HepG2 (cell line): ENCODE measurements at regions not wholly inside any gene's neighbourhood (a gene's known extent, or its start where the extent isn't known, plus 50 kb on each side); places are given as distances from the start of the nearest gene placed in this dataset.

ENCODE experiments used
- ATAC-seq: fragments of 200-7000 bp; cut with Tn5 transposase; 3 replicates; pipeline ENCODE4 v1.9.1; 2020; ENCODE audit warnings: mild to moderate bottlenecking, moderate library complexity
- BruUV-seq: library from RNA; stranded (reverse); fragments of 400-500 nt; replicated peaks from 2 replicates; lab custom pipeline; 2021; lab: Mats Ljungman, UMichigan
- CTCF ChIA-PET: fragments of 300-600 bp; formaldehyde crosslinking; extraction: SDS; loops from one replicate; lab custom pipeline; 2021; ENCODE audit warnings: low total read pairs, inconsistent platforms, low intra/inter-chr PET ratio; lab: Yijun Ruan, JAX
- POLR2A ChIA-PET: fragments of 350-600 bp; sonication (Branson Sonifier 250); formaldehyde crosslinking; loops from one replicate; lab custom pipeline; 2020; ENCODE audit warnings: antibody characterized with exemption, inconsistent platforms; lab: Yijun Ruan, JAX
- DNase-seq: peaks from one replicate; pipeline ENCODE4 v3.0.0-alpha.2; 2015; ENCODE audit warnings: low spot score
- FAIRE-seq: peaks from 3 replicates; lab custom pipeline; 2011; peaks lifted over from hg19 to GRCh38; lab: Jason Lieb, UNC
- H2AFZ ChIP-seq: one replicate; pipeline ENCODE4 v1.6.1; 2011; ENCODE audit warnings: low read length, inconsistent platforms
- H3K27ac ChIP-seq: fragments of 300-600 bp; 3 replicates; pipeline ENCODE4 v1.8.0; 2011; ENCODE audit warnings: mixed run types, mild to moderate bottlenecking, mixed read lengths, low read length, inconsistent platforms; ENCODE audit not compliant: insufficient read depth; ENCODE audit errors: extremely low read length
- H3K27me3 ChIP-seq, 2 experiments: fragments of 200-600 bp in 1 of 2; 2 replicates in 1 of 2; 3 replicates in 1 of 2; pipeline versions ENCODE4 v1.6.0 to v1.8.0; 2011; ENCODE audit warnings: low read length in 2 of 2, mild to moderate bottlenecking in 2 of 2, moderate library complexity in 2 of 2, inconsistent platforms in 1 of 2; ENCODE audit not compliant: insufficient read depth in 2 of 2, control insufficient read depth in 1 of 2
- H3K36me3 ChIP-seq, 2 experiments: fragments of 200-600 bp in 1 of 2; replicated peaks in 1 of 2; 2 replicates in 1 of 2; 3 replicates in 1 of 2; pipeline versions ENCODE4 v1.5.1 to v1.8.0; 2011; ENCODE audit warnings: low read length in 2 of 2, inconsistent platforms in 1 of 2; ENCODE audit not compliant: insufficient read depth in 2 of 2, control insufficient read depth in 1 of 2
- H3K4me1 ChIP-seq: 2 replicates; pipeline ENCODE4 v1.5.1; 2012; ENCODE audit warnings: low read length, inconsistent platforms; ENCODE audit not compliant: insufficient read depth
- H3K4me2 ChIP-seq: 2 replicates; pipeline ENCODE4 v1.6.0; 2011; ENCODE audit warnings: low read depth, low read length, inconsistent platforms
- H3K4me3 ChIP-seq, 3 experiments: fragments of 200-600 bp in 1 of 3; sonication (generic), shearing (Covaris generic) in 1 of 3; replicated peaks in 1 of 3; 2 replicates each; pipeline ENCODE4 v1.5.1; 2011 to 2016; ENCODE audit warnings: low read length in 3 of 3, inconsistent platforms in 2 of 3, low read depth in 2 of 3, mild to moderate bottlenecking in 2 of 3, control low read depth in 1 of 3, mixed read lengths in 1 of 3; ENCODE audit not compliant: insufficient read depth in 1 of 3
- H3K79me2 ChIP-seq: one replicate; pipeline ENCODE4 v1.6.1; 2011; ENCODE audit warnings: low read length, inconsistent platforms; ENCODE audit not compliant: insufficient read depth
- H3K9ac ChIP-seq: 2 replicates; pipeline ENCODE4 v1.6.0; 2011; ENCODE audit warnings: mild to moderate bottlenecking, low read depth, low read length, inconsistent platforms; ENCODE audit not compliant: insufficient read depth
- H3K9me3 ChIP-seq: 2 replicates; pipeline ENCODE4 v1.5.1; 2012; ENCODE audit warnings: mild to moderate bottlenecking, low read length
- H4K20me1 ChIP-seq: 2 replicates; pipeline ENCODE4 v1.6.0; 2011; ENCODE audit warnings: inconsistent platforms, mild to moderate bottlenecking, low read length, moderate library complexity; ENCODE audit not compliant: insufficient read depth
- HMG20B ChIP-seq: conservative IDR thresholded peaks from 2 replicates; pipeline ENCODE4 v1.6.1; 2016; ENCODE audit warnings: missing genetic modification reagents, missing compliant biosample characterization
- HMGA1 ChIP-seq: sonication (generic); formaldehyde crosslinking; conservative IDR thresholded peaks from 2 replicates; pipeline ENCODE4 v1.4.0; 2020; ENCODE audit warnings: missing genetic modification reagents
- KAT2B ChIP-seq: fragments of 150-350 bp; IDR thresholded peaks from 2 replicates; pipeline ENCODE4 v1.6.1; 2014; ENCODE audit warnings: low read depth, low read length, borderline replicate concordance
- MBD4 ChIP-seq: IDR thresholded peaks from 2 replicates; pipeline ENCODE4 v1.6.1; 2012; ENCODE audit warnings: low read length, inconsistent platforms, borderline replicate concordance
- MTA3 ChIP-seq: sonication (generic); formaldehyde crosslinking; IDR thresholded peaks from 2 replicates; pipeline ENCODE4 v1.4.0; 2020; ENCODE audit warnings: missing genetic modification reagents
- ZNF12 ChIP-seq: sonication (generic); formaldehyde crosslinking; IDR thresholded peaks from 2 replicates; pipeline ENCODE4 v1.5.0; 2020; ENCODE audit warnings: missing genetic modification reagents
- ZNF180 ChIP-seq: sonication (generic); formaldehyde crosslinking; IDR thresholded peaks from 2 replicates; pipeline ENCODE4 v1.4.0; 2020; ENCODE audit warnings: low read depth, missing genetic modification reagents, borderline replicate concordance
- ZNF354B ChIP-seq: sonication (generic); formaldehyde crosslinking; IDR thresholded peaks from 2 replicates; pipeline ENCODE4 v1.8.0; 2022; ENCODE audit warnings: mild to moderate bottlenecking, missing genetic modification reagents
- ZNF431 ChIP-seq: sonication (generic); formaldehyde crosslinking; IDR thresholded peaks from 2 replicates; pipeline ENCODE4 v1.9.0; 2022; ENCODE audit warnings: missing genetic modification reagents, low read depth, mild to moderate bottlenecking, borderline replicate concordance
- ZNF44 ChIP-seq: sonication (generic); formaldehyde crosslinking; IDR thresholded peaks from 2 replicates; pipeline ENCODE4 v1.5.1; 2020; ENCODE audit warnings: mild to moderate bottlenecking, missing genetic modification reagents
- ZNF557 ChIP-seq: sonication (generic); formaldehyde crosslinking; IDR thresholded peaks from 2 replicates; pipeline ENCODE4 v1.4.0; 2020; ENCODE audit warnings: missing genetic modification reagents
- ZNF724P ChIP-seq: sonication (generic); formaldehyde crosslinking; IDR thresholded peaks from 2 replicates; pipeline ENCODE4 v1.8.0; 2022; ENCODE audit warnings: missing genetic modification reagents, borderline replicate concordance
- ZNF772 ChIP-seq: sonication (generic); formaldehyde crosslinking; IDR thresholded peaks from 2 replicates; pipeline ENCODE4 v1.5.0; 2020; ENCODE audit warnings: mild to moderate bottlenecking, missing genetic modification reagents
- ZNF780A ChIP-seq: sonication (generic); formaldehyde crosslinking; IDR thresholded peaks from 2 replicates; pipeline ENCODE4 v1.8.0; 2022; ENCODE audit warnings: mild to moderate bottlenecking, missing genetic modification reagents, moderate library complexity
- ZNF790 ChIP-seq: sonication (generic); formaldehyde crosslinking; IDR thresholded peaks from 2 replicates; pipeline ENCODE4 v1.8.0; 2022; ENCODE audit warnings: missing genetic modification reagents, mild to moderate bottlenecking, borderline replicate concordance
- WGBS: methylation state at CpG from one replicate; pipeline ENCODE4 v1.1.6; 2017; ENCODE audit warnings: low lambda C conversion rate; 5-methylcytosine and 5-hydroxymethylcytosine counted together
- in situ Hi-C: cut with HindIII; loops from 2 replicates; pipeline ENCODE4 v1.10.0; 2017; ENCODE audit warnings: low pct_unique_long_range_greater_than_20kb; ENCODE audit not compliant: extremely low pct_ligation_motif_present
- intact Hi-C: fragments of 100-400 bp; cut with micrococcal nuclease; formaldehyde crosslinking; loops from one replicate; pipeline ENCODE4 v1.10.0; 2022; ENCODE audit not compliant: unreplicated experiment
- TF ChIP-seq, protein P1 (sequence below), 2 experiments: sonication (generic) in 1 of 2; formaldehyde crosslinking in 1 of 2; IDR thresholded peaks; 2 replicates each; pipeline versions ENCODE4 v1.4.0 to v1.6.1; 2018 to 2020; ENCODE audit warnings: missing genetic modification reagents in 2 of 2, borderline replicate concordance in 1 of 2, low read depth in 1 of 2, mild to moderate bottlenecking in 1 of 2, missing biosample characterization in 1 of 2
- TF ChIP-seq, protein P2 (sequence below): sonication (generic); formaldehyde crosslinking; IDR thresholded peaks from 2 replicates; pipeline ENCODE4 v1.4.0; 2020; ENCODE audit warnings: missing genetic modification reagents
- TF ChIP-seq, protein P3 (sequence below): sonication (generic); formaldehyde crosslinking; IDR thresholded peaks from 2 replicates; pipeline ENCODE4 v1.4.0; 2020; ENCODE audit warnings: missing genetic modification reagents

DNA sequence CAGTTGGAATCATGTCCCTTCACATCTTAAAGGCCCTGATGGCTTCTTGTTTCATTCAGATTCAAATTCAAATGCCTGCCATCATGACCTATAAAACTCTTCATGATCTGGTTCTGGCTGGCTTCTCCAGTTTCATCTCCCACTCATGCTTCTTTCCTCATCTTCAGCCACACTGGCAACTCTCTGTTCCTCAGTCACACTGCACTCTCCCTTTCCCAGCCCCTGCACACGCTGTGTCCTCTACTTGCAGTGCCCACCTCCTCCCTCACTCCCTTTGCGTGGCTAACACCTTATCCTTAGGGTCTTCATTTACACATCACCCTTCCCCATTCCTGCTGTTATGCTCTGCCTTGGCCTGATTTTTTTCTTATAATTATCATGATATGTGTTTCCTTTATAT, 120.6 kb upstream of the LMO4 start:
- CTCF ChIA-PET, result no interaction called here
- no TSS peak for BruUV-seq
- H3K4me3 ChIP-seq, result no peak overlapping the region

More for the DNA sequence above, 120.6 kb upstream of the LMO4 start:
- in situ Hi-C loops, result no loop called here
- FAIRE-seq (no peak), DNase-seq (no peak), ATAC-seq (no peak)
- no peak overlapping the region for H3K4me2 ChIP-seq
- WGBS, result 1% methylated on average over 2 of the region's 2 CpGs
- H3K4me1 ChIP-seq, result no peaks in the 10 kb centered on the region
- intact Hi-C loops, result no loop called here
- no peak overlapping the region for H3K27ac ChIP-seq
- H3K27me3 ChIP-seq, result no peaks in the 10 kb centered on the region; a peak in 3 of 5 replicates
- no peaks in the 10 kb centered on the region for H3K79me2 ChIP-seq
- POLR2A ChIA-PET, result no interaction called here
- TF ChIP-seq ZNF44, result no peak
- no peak for TF ChIP-seq ZNF12 (CRISPR knock-in tag)
- no peak for TF ChIP-seq ZNF790 (CRISPR knock-in tag)
- no peak for TF ChIP-seq HMGA1
- no peak for TF ChIP-seq MBD4
- TF ChIP-seq, protein P1, sequence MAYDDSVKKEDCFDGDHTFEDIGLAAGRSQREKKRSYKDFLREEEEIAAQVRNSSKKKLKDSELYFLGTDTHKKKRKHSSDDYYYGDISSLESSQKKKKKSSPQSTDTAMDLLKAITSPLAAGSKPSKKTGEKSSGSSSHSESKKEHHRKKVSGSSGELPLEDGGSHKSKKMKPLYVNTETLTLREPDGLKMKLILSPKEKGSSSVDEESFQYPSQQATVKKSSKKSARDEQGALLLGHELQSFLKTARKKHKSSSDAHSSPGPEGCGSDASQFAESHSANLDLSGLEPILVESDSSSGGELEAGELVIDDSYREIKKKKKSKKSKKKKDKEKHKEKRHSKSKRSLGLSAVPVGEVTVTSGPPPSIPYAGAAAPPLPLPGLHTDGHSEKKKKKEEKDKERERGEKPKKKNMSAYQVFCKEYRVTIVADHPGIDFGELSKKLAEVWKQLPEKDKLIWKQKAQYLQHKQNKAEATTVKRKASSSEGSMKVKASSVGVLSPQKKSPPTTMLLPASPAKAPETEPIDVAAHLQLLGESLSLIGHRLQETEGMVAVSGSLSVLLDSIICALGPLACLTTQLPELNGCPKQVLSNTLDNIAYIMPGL (CRISPR knock-in tag; IDR thresholded peaks at IDR 0.05; ENCODE audit: borderline replicate concordance in 1 of 2, low read depth in 1 of 2), result no peak
- TF ChIP-seq, protein P2, sequence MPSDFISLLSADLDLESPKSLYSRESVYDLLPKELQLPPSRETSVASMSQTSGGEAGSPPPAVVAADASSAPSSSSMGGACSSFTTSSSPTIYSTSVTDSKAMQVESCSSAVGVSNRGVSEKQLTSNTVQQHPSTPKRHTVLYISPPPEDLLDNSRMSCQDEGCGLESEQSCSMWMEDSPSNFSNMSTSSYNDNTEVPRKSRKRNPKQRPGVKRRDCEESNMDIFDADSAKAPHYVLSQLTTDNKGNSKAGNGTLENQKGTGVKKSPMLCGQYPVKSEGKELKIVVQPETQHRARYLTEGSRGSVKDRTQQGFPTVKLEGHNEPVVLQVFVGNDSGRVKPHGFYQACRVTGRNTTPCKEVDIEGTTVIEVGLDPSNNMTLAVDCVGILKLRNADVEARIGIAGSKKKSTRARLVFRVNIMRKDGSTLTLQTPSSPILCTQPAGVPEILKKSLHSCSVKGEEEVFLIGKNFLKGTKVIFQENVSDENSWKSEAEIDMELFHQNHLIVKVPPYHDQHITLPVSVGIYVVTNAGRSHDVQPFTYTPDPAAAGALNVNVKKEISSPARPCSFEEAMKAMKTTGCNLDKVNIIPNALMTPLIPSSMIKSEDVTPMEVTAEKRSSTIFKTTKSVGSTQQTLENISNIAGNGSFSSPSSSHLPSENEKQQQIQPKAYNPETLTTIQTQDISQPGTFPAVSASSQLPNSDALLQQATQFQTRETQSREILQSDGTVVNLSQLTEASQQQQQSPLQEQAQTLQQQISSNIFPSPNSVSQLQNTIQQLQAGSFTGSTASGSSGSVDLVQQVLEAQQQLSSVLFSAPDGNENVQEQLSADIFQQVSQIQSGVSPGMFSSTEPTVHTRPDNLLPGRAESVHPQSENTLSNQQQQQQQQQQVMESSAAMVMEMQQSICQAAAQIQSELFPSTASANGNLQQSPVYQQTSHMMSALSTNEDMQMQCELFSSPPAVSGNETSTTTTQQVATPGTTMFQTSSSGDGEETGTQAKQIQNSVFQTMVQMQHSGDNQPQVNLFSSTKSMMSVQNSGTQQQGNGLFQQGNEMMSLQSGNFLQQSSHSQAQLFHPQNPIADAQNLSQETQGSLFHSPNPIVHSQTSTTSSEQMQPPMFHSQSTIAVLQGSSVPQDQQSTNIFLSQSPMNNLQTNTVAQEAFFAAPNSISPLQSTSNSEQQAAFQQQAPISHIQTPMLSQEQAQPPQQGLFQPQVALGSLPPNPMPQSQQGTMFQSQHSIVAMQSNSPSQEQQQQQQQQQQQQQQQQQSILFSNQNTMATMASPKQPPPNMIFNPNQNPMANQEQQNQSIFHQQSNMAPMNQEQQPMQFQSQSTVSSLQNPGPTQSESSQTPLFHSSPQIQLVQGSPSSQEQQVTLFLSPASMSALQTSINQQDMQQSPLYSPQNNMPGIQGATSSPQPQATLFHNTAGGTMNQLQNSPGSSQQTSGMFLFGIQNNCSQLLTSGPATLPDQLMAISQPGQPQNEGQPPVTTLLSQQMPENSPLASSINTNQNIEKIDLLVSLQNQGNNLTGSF, result no peak
- no peak for TF ChIP-seq ZNF557 (CRISPR knock-in tag)
- TF ChIP-seq ZNF354B, result no peak
- no peak for TF ChIP-seq ZNF180 (CRISPR knock-in tag)
- no peak for TF ChIP-seq ZNF772 (CRISPR knock-in tag)
- TF ChIP-seq ZNF780A, result no peak
- no peak for TF ChIP-seq HMG20B (CRISPR knock-in tag)
- no peak for TF ChIP-seq ZNF431 (CRISPR knock-in tag)
- TF ChIP-seq, protein P3, sequence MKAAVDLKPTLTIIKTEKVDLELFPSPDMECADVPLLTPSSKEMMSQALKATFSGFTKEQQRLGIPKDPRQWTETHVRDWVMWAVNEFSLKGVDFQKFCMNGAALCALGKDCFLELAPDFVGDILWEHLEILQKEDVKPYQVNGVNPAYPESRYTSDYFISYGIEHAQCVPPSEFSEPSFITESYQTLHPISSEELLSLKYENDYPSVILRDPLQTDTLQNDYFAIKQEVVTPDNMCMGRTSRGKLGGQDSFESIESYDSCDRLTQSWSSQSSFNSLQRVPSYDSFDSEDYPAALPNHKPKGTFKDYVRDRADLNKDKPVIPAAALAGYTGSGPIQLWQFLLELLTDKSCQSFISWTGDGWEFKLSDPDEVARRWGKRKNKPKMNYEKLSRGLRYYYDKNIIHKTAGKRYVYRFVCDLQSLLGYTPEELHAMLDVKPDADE (CRISPR knock-in tag), result no peak
- TF ChIP-seq MTA3 (CRISPR knock-in tag), result no peak
- TF ChIP-seq ZNF724P (CRISPR knock-in tag), result no peak
- TF ChIP-seq KAT2B, result no peak
- no peaks in the 10 kb centered on the region for H4K20me1 ChIP-seq
- H3K9me3 ChIP-seq, result no peaks in the 10 kb centered on the region
- no peaks in the 10 kb centered on the region for H3K36me3 ChIP-seq
- no peak overlapping the region for H3K9ac ChIP-seq
- H2AFZ ChIP-seq, result no peak overlapping the region
